ENCODE measurements at regions not wholly inside any gene's neighbourhood (a gene's known extent, or its start where the extent isn't known, plus 50 kb on each side); places are given as distances from the start of the nearest gene placed in this dataset.

- Histone ChIP-seq H3K27ac (ENCODE audit: low read length in 2 of 2) (no peak overlapping the region), H4K20me1 (ENCODE audit: control insufficient read depth, insufficient read depth, low read length, poor library complexity, severe bottlenecking) (no peaks in the 10 kb centered on the region), H3K4me3 (ENCODE audit: control extremely low read depth in 1 of 5, extremely low read depth in 1 of 5, insufficient read depth in 1 of 5, low read depth in 2 of 5, low read length in 4 of 5) (no peak overlapping the region), H3K4me2 (replicated peaks; ENCODE audit: low read depth, low read length, poor library complexity, severe bottlenecking) (no peak overlapping the region), H3K27me3 (replicated peaks in 1 of 4; ENCODE audit: control extremely low read depth in 1 of 4, control insufficient read depth in 3 of 4, insufficient read depth in 4 of 4, low read length in 3 of 4) (no peaks in the 10 kb centered on the region), H2AFZ (ENCODE audit: insufficient read depth, low read depth, low read length, poor library complexity, severe bottlenecking) (no peak overlapping the region), H3K36me3 (replicated peaks in 1 of 2; ENCODE audit: control extremely low read depth in 1 of 2, control insufficient read depth in 1 of 2, extremely low read depth in 1 of 2, insufficient read depth in 2 of 2, low read length in 1 of 2) (no peaks in the 10 kb centered on the region), H3K79me2 (ENCODE audit: control insufficient read depth, insufficient read depth, low read length) (no peaks in the 10 kb centered on the region), H3K9ac (ENCODE audit: low read length) (no peak overlapping the region), H3K9me3 (ENCODE audit: control extremely low read depth in 1 of 3, control insufficient read depth in 2 of 3, insufficient read depth in 1 of 3, low read length in 2 of 3) (no peaks in the 10 kb centered on the region), H3K4me1 (ENCODE audit: control insufficient read depth in 2 of 2, insufficient read depth in 2 of 2, low read length in 2 of 2) (peaks cover 2 to 4% of the 10 kb centered on the region in 2 donors)
- DNase-seq (no peak), ATAC-seq (ENCODE audit: low read depth) (no peak)
- intact Hi-C loops (cut with micrococcal nuclease), result no loop called here
- no peak for TF ChIP-seq CTCF (IDR thresholded peaks at IDR 0.05)
- no peak for TF ChIP-seq EZH2 (IDR thresholded peaks at IDR 0.05; ENCODE audit: borderline replicate concordance, insufficient read depth, low read depth, low read length, poor library complexity, severe bottlenecking)
- Mint-ChIP-seq H3K9me3 (ENCODE audit: insufficient read depth) (no peaks in the 10 kb centered on the region), H3K4me1 (peaks cover 18% of the 10 kb centered on the region), H3K27me3 (no peaks in the 10 kb centered on the region), H3K4me3 (no peak overlapping the region), H3K27ac (no peak overlapping the region)
- no CpG with 5 or more reads among the region's 6 CpGs for WGBS (ENCODE audit: insufficient coverage)
- ChIA-PET POLR2A (no interaction called here), CTCF (no interaction called here)
These were observed 297.6 kb upstream of the STS start for GRCh38 chrX:6849716-6850414.

GRCh38 chrX:6832619-6833018 is 297.7 kb upstream of the VCX3A start:
- no peaks in the 10 kb centered on the region for H3K36me3 ChIP-seq (replicated peaks in 1 of 2; ENCODE audit: control extremely low read depth in 1 of 2, control insufficient read depth in 1 of 2, extremely low read depth in 1 of 2, insufficient read depth in 2 of 2, low read length in 1 of 2)
- H3K4me3 Mint-ChIP-seq, result no peak overlapping the region
- H3K9ac ChIP-seq (ENCODE audit: low read length), result no peak overlapping the region
- H3K9me3 ChIP-seq (ENCODE audit: control extremely low read depth in 1 of 3, control insufficient read depth in 2 of 3, insufficient read depth in 1 of 3, low read length in 2 of 3), result no peaks in the 10 kb centered on the region
- no peak overlapping the region for H3K27ac Mint-ChIP-seq
- no peaks in the 10 kb centered on the region for H4K20me1 ChIP-seq (ENCODE audit: control insufficient read depth, insufficient read depth, low read length, poor library complexity, severe bottlenecking)
- ATAC-seq (ENCODE audit: low read depth) (no peak), DNase-seq (no peak)
- no peak overlapping the region for H3K4me2 ChIP-seq (replicated peaks; ENCODE audit: low read depth, low read length, poor library complexity, severe bottlenecking)
- no peak overlapping the region for H3K27ac ChIP-seq (ENCODE audit: low read length in 2 of 2)
- TF ChIP-seq CTCF (IDR thresholded peaks at IDR 0.05) (no peak), EZH2 (IDR thresholded peaks at IDR 0.05; ENCODE audit: borderline replicate concordance, insufficient read depth, low read depth, low read length, poor library complexity, severe bottlenecking) (no peak)
- no peaks in the 10 kb centered on the region for H3K27me3 Mint-ChIP-seq
- H3K4me1 Mint-ChIP-seq, result no peaks in the 10 kb centered on the region
- CTCF ChIA-PET, result no interaction called here
- POLR2A ChIA-PET, result no interaction called here
- H3K4me3 ChIP-seq (ENCODE audit: control extremely low read depth in 1 of 5, extremely low read depth in 1 of 5, insufficient read depth in 1 of 5, low read depth in 2 of 5, low read length in 4 of 5), result no peak overlapping the region
- no peaks in the 10 kb centered on the region for H3K4me1 ChIP-seq (ENCODE audit: control insufficient read depth in 2 of 2, insufficient read depth in 2 of 2, low read length in 2 of 2)
- H3K9me3 Mint-ChIP-seq (ENCODE audit: insufficient read depth), result no peaks in the 10 kb centered on the region
- no peak overlapping the region for H2AFZ ChIP-seq (ENCODE audit: insufficient read depth, low read depth, low read length, poor library complexity, severe bottlenecking)
- no peaks in the 10 kb centered on the region for H3K79me2 ChIP-seq (ENCODE audit: control insufficient read depth, insufficient read depth, low read length)
- intact Hi-C loops (cut with micrococcal nuclease), result no loop called here
- 100% methylated on average over 1 of the region's 2 CpGs for WGBS (ENCODE audit: insufficient coverage)
- no peaks in the 10 kb centered on the region for H3K27me3 ChIP-seq (replicated peaks in 1 of 4; ENCODE audit: control extremely low read depth in 1 of 4, control insufficient read depth in 3 of 4, insufficient read depth in 4 of 4, low read length in 3 of 4)

All from B cell (primary cell).